Natural killer cell (primary cell): ENCODE measurements at regions not wholly inside any gene's neighbourhood (a gene's known extent, or its start where the extent isn't known, plus 50 kb on each side); places are given as distances from the start of the nearest gene placed in this dataset.

Experiments used
- ATAC-seq, 3 donors: fragments of 150-1000 bp in 2 of 3; fragments of 200-7000 bp in 1 of 3; cut with Tn5 transposase; 1 replicate in 1 of 3; 2 replicates in 2 of 3; pipeline ENCODE4 v1.10.0; 2021; ENCODE audit warnings: mild to moderate bottlenecking in 2 of 3, moderate library complexity in 2 of 3
- DNase-seq, 2 donors: peaks; one replicate each; pipeline versions ENCODE4 v3.0.0 to v3.0.0-alpha.2; 2013 to 2021; ENCODE audit warnings: mixed read lengths in 1 of 2
- H3K27ac ChIP-seq: one replicate; pipeline ENCODE4 v1.5.1; 2013; ENCODE audit warnings: mild to moderate bottlenecking, low read length
- H3K27me3 ChIP-seq: one replicate; pipeline ENCODE4 v1.6.1; 2013; ENCODE audit warnings: low read length; ENCODE audit not compliant: control insufficient read depth, insufficient read depth
- H3K36me3 ChIP-seq: one replicate; pipeline ENCODE4 v1.6.1; 2013; ENCODE audit warnings: low read length; ENCODE audit not compliant: control insufficient read depth, insufficient read depth
- H3K4me1 ChIP-seq: one replicate; pipeline ENCODE4 v1.6.1; 2013; ENCODE audit warnings: low read length; ENCODE audit not compliant: control insufficient read depth, insufficient read depth
- H3K4me3 ChIP-seq: one replicate; pipeline ENCODE4 v1.5.1; 2013; ENCODE audit warnings: low read length
- H3K9me3 ChIP-seq: one replicate; pipeline ENCODE4 v1.6.1; 2013; ENCODE audit warnings: low read length; ENCODE audit not compliant: control insufficient read depth, insufficient read depth
- H3K27ac Mint-ChIP-seq, 2 donors: one replicate each; pipeline ENCODE4 v1.8.0; 2022; ENCODE audit warnings: mild to moderate bottlenecking in 2 of 2, mixed read lengths in 2 of 2, moderate library complexity in 1 of 2
- H3K27me3 Mint-ChIP-seq, 2 donors: one replicate each; pipeline ENCODE4 v1.8.0; 2022; ENCODE audit warnings: low read depth in 2 of 2, mixed read lengths in 2 of 2
- H3K36me3 Mint-ChIP-seq: one replicate; pipeline ENCODE4 v1.8.0; 2022; ENCODE audit warnings: mixed read lengths
- H3K4me1 Mint-ChIP-seq, 2 donors: one replicate each; pipeline ENCODE4 v1.8.0; 2022; ENCODE audit warnings: mixed read lengths in 2 of 2
- H3K4me3 Mint-ChIP-seq: one replicate; pipeline ENCODE4 v1.8.0; 2022; ENCODE audit warnings: mild to moderate bottlenecking, moderate library complexity, mixed read lengths
- H3K9me3 Mint-ChIP-seq, 2 donors: one replicate each; pipeline ENCODE4 v1.8.0; 2022; ENCODE audit warnings: mixed read lengths in 2 of 2
- WGBS: methylation state at CpG from one replicate; pipeline ENCODE4 v1.1.7; 2013; ENCODE audit warnings: missing lambda C conversion rate; ENCODE audit not compliant: insufficient coverage; 5-methylcytosine and 5-hydroxymethylcytosine counted together
- intact Hi-C: fragments of 100-400 bp; cut with micrococcal nuclease; formaldehyde crosslinking; loops from one replicate; pipeline ENCODE4 v1.14.2; 2022
- TF ChIP-seq, protein P1 (sequence below): fragments of 200-600 bp; IDR thresholded peaks from one replicate; pipeline ENCODE4 v1.8.0; 2022; ENCODE audit warnings: antibody characterized with exemption

DNA sequence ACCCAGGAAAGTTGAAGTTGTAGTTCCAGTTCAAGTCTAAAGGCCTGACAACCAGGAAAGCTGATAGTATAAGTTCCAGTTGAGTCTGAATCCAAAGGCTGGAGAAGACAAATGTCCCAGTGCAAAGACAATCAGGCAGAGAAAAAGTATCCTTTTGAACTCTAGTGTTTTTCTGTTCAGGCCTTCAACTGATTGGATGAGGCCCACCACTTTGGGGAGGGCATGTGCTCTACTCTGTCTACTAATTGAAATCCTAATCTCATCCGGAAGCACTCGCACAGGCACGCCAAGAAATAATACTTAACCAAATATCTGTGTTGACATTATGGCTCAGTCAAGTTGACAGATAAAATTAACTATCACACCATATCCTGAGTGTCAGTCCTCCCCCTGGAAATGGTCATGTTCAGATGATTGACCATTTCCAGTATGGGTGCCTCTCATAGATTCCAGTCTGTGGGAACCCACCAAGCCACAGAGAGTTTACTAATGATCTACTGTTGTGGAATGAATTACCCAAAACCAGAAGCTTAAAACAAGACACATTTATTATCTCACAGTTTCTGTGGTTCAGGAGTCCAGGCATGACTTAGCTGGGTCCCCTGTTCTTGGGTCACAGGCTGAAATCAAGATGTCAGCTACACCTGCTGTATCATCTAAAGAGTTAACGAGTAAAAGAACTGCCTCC lies 296.3 kb upstream of the ZP4 start:
- no peaks in the 10 kb centered on the region for H3K36me3 ChIP-seq
- TF ChIP-seq, protein P1, sequence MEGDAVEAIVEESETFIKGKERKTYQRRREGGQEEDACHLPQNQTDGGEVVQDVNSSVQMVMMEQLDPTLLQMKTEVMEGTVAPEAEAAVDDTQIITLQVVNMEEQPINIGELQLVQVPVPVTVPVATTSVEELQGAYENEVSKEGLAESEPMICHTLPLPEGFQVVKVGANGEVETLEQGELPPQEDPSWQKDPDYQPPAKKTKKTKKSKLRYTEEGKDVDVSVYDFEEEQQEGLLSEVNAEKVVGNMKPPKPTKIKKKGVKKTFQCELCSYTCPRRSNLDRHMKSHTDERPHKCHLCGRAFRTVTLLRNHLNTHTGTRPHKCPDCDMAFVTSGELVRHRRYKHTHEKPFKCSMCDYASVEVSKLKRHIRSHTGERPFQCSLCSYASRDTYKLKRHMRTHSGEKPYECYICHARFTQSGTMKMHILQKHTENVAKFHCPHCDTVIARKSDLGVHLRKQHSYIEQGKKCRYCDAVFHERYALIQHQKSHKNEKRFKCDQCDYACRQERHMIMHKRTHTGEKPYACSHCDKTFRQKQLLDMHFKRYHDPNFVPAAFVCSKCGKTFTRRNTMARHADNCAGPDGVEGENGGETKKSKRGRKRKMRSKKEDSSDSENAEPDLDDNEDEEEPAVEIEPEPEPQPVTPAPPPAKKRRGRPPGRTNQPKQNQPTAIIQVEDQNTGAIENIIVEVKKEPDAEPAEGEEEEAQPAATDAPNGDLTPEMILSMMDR = no peak

DNA sequence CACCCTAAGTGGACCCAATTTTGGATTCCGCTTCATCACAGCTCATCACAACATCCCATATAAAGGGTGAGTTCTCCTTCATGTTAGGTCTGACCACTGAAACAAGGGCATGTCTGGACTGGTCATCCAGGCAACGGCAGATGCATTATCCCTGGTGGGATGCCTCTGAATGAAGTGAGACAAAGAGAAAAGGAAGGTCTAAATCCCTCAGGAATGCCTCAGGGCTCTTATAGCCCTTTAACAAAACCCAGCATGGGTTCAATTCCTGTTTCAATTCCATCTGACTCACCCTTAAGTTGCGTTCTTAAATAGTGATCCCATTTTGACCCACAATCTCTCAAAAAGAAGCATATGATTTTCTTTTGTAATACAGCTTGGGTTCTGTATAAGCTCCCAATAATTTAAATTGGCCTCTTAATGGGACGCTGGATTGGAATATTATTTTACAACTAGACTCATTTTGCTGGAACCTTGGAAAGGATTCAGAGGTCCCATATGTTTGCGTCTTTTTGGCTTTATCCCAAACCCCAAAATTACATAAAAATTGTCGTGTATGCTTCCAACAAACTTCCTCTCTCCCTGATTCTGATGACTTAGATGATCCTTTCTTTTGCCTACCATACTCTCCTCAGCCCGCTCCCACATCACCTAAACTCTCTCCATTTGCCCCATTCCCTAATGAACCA lies 287.4 kb upstream of the ZP4 start:
- no peaks in the 10 kb centered on the region for H3K27me3 Mint-ChIP-seq
- no peaks in the 10 kb centered on the region for H3K4me1 Mint-ChIP-seq
- H3K9me3 Mint-ChIP-seq = peaks cover 11 to 23% of the 10 kb centered on the region in 2 donors

More for the DNA sequence above, 296.3 kb upstream of the ZP4 start:
- H3K9me3 Mint-ChIP-seq = peaks cover 7 to 23% of the 10 kb centered on the region in 2 donors
- WGBS = 88% methylated on average over 4 of the region's 4 CpGs
- no peak overlapping the region for H3K4me3 Mint-ChIP-seq
- H3K27ac Mint-ChIP-seq = no peak overlapping the region
- ATAC-seq (no peak), DNase-seq (no peak)
- H3K36me3 Mint-ChIP-seq = no peaks in the 10 kb centered on the region
- Histone ChIP-seq H3K9me3 (no peaks in the 10 kb centered on the region), H3K27me3 (no peaks in the 10 kb centered on the region), H3K4me1 (no peaks in the 10 kb centered on the region), H3K27ac (no peak overlapping the region), H3K4me3 (no peak overlapping the region)
- H3K27me3 Mint-ChIP-seq = no peaks in the 10 kb centered on the region
- intact Hi-C loops = no loop called here
- H3K4me1 Mint-ChIP-seq = no peaks in the 10 kb centered on the region

DNA sequence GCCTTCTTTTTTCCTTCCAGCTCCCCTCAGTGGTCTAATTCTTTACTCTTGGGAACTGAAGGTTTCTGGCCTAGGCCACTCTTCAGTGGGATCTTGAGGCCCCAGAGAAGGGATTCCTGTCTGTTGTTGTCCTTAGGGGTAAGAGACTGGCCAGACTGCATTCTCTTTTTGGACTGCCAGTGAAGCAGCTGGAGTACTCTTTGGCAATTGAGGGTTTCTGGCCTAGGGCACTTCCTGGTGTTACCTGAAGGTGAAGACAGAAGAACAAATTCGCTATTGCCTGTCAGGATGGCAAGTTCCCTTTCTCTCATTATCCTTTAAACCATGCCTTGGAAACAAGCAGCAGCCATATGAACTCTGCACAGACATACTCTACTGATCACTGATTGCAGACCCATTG lies 286.6 kb upstream of the ZP4 start:
- Histone ChIP-seq H3K4me1 (no peaks in the 10 kb centered on the region), H3K27me3 (no peaks in the 10 kb centered on the region), H3K36me3 (no peaks in the 10 kb centered on the region), H3K9me3 (peaks cover 6% of the 10 kb centered on the region), H3K4me3 (no peak overlapping the region), H3K27ac (no peak overlapping the region)
- Mint-ChIP-seq H3K4me1 (no peaks in the 10 kb centered on the region), H3K4me3 (no peak overlapping the region), H3K27ac (no peak overlapping the region), H3K27me3 (no peaks in the 10 kb centered on the region), H3K36me3 (no peaks in the 10 kb centered on the region), H3K9me3 (peaks cover 10 to 21% of the 10 kb centered on the region in 2 donors)
- TF ChIP-seq, protein P1 = no peak
- ATAC-seq (no peak), DNase-seq (no peak)
- intact Hi-C loops = no loop called here
- WGBS = 90% methylated on average over 1 of the region's 1 CpG

More for the DNA sequence above, 287.4 kb upstream of the ZP4 start:
- TF ChIP-seq, protein P1 = no peak
- no peaks in the 10 kb centered on the region for H3K36me3 ChIP-seq
- no peak overlapping the region for H3K27ac ChIP-seq
- H3K27ac Mint-ChIP-seq = no peak overlapping the region
- no peak overlapping the region for H3K4me3 Mint-ChIP-seq
- H3K4me3 ChIP-seq = no peak overlapping the region
- WGBS = 87% methylated on average over 7 of the region's 7 CpGs
- intact Hi-C loops = no loop called here
- DNase-seq = no peak
- no peaks in the 10 kb centered on the region for H3K4me1 ChIP-seq
- peaks cover 6% of the 10 kb centered on the region for H3K9me3 ChIP-seq
- H3K36me3 Mint-ChIP-seq = no peaks in the 10 kb centered on the region
- ATAC-seq = no peak
- H3K27me3 ChIP-seq = no peaks in the 10 kb centered on the region
